ENCODE measurements at regions not wholly inside any gene's neighbourhood (a gene's known extent, or its start where the extent isn't known, plus 50 kb on each side); places are given as distances from the start of the nearest gene placed in this dataset.

DNA sequence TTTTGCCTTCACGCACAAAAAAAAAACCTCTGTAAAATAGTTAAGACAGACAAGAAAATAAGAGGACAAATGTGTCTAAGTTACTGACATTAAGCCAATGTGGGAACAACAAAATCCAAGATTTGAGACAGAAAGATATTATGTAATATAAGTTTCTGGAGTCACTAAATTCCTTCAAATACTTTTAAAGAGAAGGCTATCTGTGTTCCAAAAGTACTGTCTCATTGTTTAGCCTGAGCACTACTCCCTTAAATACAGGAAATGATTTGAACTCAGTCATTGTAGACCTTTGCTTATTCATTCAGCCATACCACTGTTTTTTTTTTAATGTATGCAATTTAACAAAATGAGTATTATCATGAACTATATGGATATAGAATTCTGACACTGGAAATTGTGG is 82.7 kb upstream of the KITLG start:
- TF ChIP-seq GATA2 (IDR thresholded peaks at IDR 0.05; ENCODE audit: low read depth, low read length) (no peak), GATA3 (IDR thresholded peaks at IDR 0.05; ENCODE audit: low read depth, low read length) (no peak)
